OCI-LY3 (cell line): ENCODE measurements at regions not wholly inside any gene's neighbourhood (a gene's known extent, or its start where the extent isn't known, plus 50 kb on each side); places are given as distances from the start of the nearest gene placed in this dataset.

Source experiments
- EZH2phosphoT487 ChIP-seq: fragments of 200-600 bp; shearing (Covaris generic); IDR thresholded peaks from 2 replicates; pipeline ENCODE4 v1.6.1; 2018; ENCODE audit warnings: antibody characterized with exemption, mixed run types, low read depth
- TF ChIP-seq, protein P1 (sequence below): fragments of 200-600, 300-600 bp; sonication (generic); IDR thresholded peaks from 2 replicates; pipeline ENCODE4 v1.5.1; 2014; ENCODE audit warnings: antibody characterized with exemption, low read length, low read depth

DNA sequence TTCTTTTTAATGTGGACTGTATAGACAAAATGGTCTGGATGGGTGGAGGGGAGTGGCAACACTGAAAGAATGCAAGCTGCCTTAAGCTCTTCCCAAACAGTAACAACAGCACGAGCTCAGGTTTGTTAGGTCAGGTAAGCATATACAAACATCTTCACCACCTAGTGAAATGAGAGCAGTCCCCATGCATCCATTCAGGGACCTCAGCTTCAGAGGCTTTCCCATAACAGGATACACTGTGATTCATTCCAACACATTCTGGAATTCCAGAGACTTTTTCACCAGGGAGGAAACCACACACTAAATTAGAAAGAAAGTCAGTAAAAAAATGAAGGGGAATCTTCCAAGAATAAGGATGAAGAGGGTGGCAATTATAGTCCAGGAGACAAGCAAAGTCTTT, 50.4 kb upstream of the BZW1 start:
- TF ChIP-seq, protein P1, sequence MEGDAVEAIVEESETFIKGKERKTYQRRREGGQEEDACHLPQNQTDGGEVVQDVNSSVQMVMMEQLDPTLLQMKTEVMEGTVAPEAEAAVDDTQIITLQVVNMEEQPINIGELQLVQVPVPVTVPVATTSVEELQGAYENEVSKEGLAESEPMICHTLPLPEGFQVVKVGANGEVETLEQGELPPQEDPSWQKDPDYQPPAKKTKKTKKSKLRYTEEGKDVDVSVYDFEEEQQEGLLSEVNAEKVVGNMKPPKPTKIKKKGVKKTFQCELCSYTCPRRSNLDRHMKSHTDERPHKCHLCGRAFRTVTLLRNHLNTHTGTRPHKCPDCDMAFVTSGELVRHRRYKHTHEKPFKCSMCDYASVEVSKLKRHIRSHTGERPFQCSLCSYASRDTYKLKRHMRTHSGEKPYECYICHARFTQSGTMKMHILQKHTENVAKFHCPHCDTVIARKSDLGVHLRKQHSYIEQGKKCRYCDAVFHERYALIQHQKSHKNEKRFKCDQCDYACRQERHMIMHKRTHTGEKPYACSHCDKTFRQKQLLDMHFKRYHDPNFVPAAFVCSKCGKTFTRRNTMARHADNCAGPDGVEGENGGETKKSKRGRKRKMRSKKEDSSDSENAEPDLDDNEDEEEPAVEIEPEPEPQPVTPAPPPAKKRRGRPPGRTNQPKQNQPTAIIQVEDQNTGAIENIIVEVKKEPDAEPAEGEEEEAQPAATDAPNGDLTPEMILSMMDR, result no peak
- no peak for TF ChIP-seq EZH2phosphoT487
